Activated CD8-positive, alpha-beta T cell treated with anti-CD3 and anti-CD28 coated beads for 36 hours (primary cell): ENCODE measurements at regions not wholly inside any gene's neighbourhood (a gene's known extent, or its start where the extent isn't known, plus 50 kb on each side); places are given as distances from the start of the nearest gene placed in this dataset.

Source experiments
- ATAC-seq: fragments of 200-7000 bp; cut with Tn5 transposase; one replicate; pipeline ENCODE4 v1.10.0; 2021; ENCODE audit warnings: mild to moderate bottlenecking, moderate library complexity
- CTCF ChIA-PET: fragments of 350-600 bp; sonication (Branson Sonifier 250); formaldehyde crosslinking; loops from one replicate; lab custom pipeline; 2021; ENCODE audit warnings: antibody characterized with exemption; lab: Charles Lee
- POLR2A ChIA-PET: fragments of 350-600 bp; sonication (Branson Sonifier 250); formaldehyde crosslinking; loops from one replicate; lab custom pipeline; 2021; ENCODE audit warnings: antibody characterized with exemption; lab: Charles Lee
- DNase-seq: peaks from one replicate; pipeline ENCODE4 v3.0.0-alpha.2; 2020
- H3K27ac Mint-ChIP-seq: one replicate; pipeline ENCODE4 v1.8.0; 2021; ENCODE audit warnings: mild to moderate bottlenecking, mixed read lengths
- H3K27me3 Mint-ChIP-seq: one replicate; pipeline ENCODE4 v1.8.0; 2021; ENCODE audit warnings: mixed read lengths
- H3K36me3 Mint-ChIP-seq: one replicate; pipeline ENCODE4 v1.8.0; 2021; ENCODE audit warnings: low read depth, mixed read lengths
- H3K4me1 Mint-ChIP-seq: one replicate; pipeline ENCODE4 v1.8.0; 2021; ENCODE audit warnings: low read depth, mixed read lengths
- H3K4me3 Mint-ChIP-seq: one replicate; pipeline ENCODE4 v1.8.0; 2021; ENCODE audit warnings: mild to moderate bottlenecking, moderate library complexity, mixed read lengths
- H3K9me3 Mint-ChIP-seq: one replicate; pipeline ENCODE4 v1.8.0; 2021; ENCODE audit warnings: mixed read lengths
- intact Hi-C: fragments of 100-400 bp; cut with micrococcal nuclease; formaldehyde crosslinking; loops from one replicate; pipeline ENCODE4 v1.10.0; 2022
- TF ChIP-seq, protein P1 (sequence below): fragments of 200-600 bp; IDR thresholded peaks from one replicate; pipeline ENCODE4 v1.8.0; 2022; ENCODE audit warnings: antibody characterized with exemption, mild to moderate bottlenecking

DNA sequence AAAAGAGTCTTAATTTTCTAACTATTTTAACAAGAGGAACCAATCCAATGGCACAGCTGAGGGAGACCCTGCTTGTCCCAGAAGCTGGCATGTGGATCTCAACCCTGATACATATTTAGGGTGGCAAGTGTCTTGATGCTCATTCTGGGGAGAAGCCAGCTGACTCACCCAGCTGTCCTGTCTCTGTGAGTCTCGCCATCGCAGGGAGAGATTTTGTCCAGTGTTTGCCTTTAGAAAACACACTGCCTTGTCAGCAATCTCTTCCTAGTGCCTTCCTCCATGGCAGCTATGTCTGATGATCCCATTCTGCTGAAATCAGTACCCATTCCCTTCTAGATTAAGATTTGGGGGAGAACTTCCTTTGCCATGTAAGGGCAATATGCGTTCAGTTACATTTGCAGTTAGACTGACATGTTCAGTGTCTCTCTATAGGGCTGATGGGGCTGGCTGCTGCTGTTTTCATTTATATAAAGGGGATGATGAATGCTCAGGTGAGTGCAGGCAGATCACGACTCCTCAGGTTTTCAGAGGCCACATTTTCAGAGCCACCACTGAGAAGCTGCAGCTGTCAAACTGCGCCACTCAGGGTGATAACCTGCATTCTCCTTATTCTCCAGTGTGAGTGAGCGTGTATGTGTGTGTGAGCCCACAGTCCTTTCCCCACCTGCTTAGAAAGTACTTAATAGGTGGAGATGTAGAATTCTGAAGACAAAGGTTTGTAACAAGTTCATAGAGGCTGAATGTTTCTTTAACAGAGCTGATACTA is 217.0 kb downstream of the GAS1 start:
- DNase-seq (no peak), ATAC-seq (no peak)
- no peak overlapping the region for H3K27ac Mint-ChIP-seq
- POLR2A ChIA-PET = no interaction called here
- intact Hi-C loops = no loop called here
- H3K27me3 Mint-ChIP-seq = no peaks in the 10 kb centered on the region
- TF ChIP-seq, protein P1, sequence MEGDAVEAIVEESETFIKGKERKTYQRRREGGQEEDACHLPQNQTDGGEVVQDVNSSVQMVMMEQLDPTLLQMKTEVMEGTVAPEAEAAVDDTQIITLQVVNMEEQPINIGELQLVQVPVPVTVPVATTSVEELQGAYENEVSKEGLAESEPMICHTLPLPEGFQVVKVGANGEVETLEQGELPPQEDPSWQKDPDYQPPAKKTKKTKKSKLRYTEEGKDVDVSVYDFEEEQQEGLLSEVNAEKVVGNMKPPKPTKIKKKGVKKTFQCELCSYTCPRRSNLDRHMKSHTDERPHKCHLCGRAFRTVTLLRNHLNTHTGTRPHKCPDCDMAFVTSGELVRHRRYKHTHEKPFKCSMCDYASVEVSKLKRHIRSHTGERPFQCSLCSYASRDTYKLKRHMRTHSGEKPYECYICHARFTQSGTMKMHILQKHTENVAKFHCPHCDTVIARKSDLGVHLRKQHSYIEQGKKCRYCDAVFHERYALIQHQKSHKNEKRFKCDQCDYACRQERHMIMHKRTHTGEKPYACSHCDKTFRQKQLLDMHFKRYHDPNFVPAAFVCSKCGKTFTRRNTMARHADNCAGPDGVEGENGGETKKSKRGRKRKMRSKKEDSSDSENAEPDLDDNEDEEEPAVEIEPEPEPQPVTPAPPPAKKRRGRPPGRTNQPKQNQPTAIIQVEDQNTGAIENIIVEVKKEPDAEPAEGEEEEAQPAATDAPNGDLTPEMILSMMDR = no peak
- no peak overlapping the region for H3K4me3 Mint-ChIP-seq
- CTCF ChIA-PET = no interaction called here
- no peaks in the 10 kb centered on the region for H3K9me3 Mint-ChIP-seq
- H3K36me3 Mint-ChIP-seq = no peaks in the 10 kb centered on the region
- H3K4me1 Mint-ChIP-seq = no peaks in the 10 kb centered on the region

DNA sequence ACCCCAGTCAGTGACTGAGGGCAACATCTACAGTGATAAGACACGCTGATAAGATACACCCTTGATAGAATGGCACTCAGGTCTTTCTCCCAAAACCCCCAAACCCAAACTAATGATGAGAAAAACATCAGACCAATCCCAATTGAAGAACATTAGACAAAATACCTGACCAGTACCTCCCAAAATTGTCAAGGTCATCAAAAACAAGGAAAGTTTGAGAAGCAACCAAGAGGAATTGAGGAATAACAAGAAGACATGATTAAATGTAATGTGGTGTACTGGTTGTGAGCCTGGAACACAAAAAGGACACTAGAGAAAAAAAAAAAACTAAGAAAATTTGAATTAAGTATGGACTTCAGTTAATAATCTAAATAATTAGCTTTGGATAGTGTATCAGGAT is 222.8 kb downstream of the GAS1 start:
- no peak for DNase-seq
- H3K4me1 Mint-ChIP-seq = peaks cover 2% of the 10 kb centered on the region
- no peak for ATAC-seq
- no peaks in the 10 kb centered on the region for H3K27me3 Mint-ChIP-seq
- H3K27ac Mint-ChIP-seq = no peak overlapping the region
- intact Hi-C loops = no loop called here
- TF ChIP-seq, protein P1 = no peak
- H3K36me3 Mint-ChIP-seq = no peaks in the 10 kb centered on the region
- H3K4me3 Mint-ChIP-seq = no peak overlapping the region
- no peaks in the 10 kb centered on the region for H3K9me3 Mint-ChIP-seq
- CTCF ChIA-PET = no interaction called here
- POLR2A ChIA-PET = no interaction called here

DNA sequence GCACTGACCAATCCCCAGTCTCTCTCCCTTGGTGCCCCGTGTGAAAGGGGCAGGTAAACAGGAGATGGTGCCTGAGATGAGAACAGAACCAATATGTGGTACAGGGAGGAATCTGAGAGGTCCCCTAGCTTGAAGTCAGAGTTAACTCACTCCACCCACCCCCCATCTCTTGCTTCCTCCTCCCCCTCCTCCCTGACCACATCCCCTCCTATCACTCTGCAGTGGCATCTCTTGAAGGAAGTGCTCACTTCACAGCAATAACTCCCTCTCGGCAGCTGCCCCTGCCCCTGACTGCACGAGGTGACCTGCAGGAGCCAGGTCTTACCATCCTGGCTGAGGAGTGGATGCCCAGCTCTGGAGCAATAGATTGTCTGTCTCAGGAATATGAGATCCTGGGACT is 224.0 kb downstream of the GAS1 start:
- no peak overlapping the region for H3K27ac Mint-ChIP-seq
- peak; percentile 2 for DNase-seq
- POLR2A ChIA-PET = no interaction called here
- no peak for ATAC-seq
- CTCF ChIA-PET = no interaction called here
- intact Hi-C loops = no loop called here
- peaks cover 2% of the 10 kb centered on the region for H3K4me1 Mint-ChIP-seq
- H3K9me3 Mint-ChIP-seq = no peaks in the 10 kb centered on the region
- TF ChIP-seq, protein P1 = no peak
- H3K4me3 Mint-ChIP-seq = no peak overlapping the region
- H3K27me3 Mint-ChIP-seq = no peaks in the 10 kb centered on the region
- no peaks in the 10 kb centered on the region for H3K36me3 Mint-ChIP-seq

DNA sequence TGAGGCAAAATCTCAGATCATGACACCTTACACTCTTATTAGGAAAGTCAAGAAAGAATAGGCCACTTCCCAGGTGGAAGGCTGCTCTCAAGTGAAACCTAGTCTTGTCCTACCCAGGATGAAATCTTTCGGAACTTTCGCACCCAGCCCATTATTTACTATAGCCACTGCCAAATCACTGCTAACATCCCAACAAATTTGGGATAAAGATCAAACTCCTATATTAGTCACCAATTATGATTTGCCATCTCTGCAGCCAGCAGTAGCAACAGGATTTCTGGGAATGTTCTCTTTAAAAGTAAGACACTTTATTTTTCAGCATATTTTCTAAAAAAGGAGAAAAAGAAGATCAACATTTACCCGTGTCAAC is 224.6 kb downstream of the GAS1 start:
- ATAC-seq = no peak
- TF ChIP-seq, protein P1 = no peak
- no peaks in the 10 kb centered on the region for H3K9me3 Mint-ChIP-seq
- intact Hi-C loops = no loop called here
- no peak overlapping the region for H3K27ac Mint-ChIP-seq
- DNase-seq = no peak
- peaks cover 2% of the 10 kb centered on the region for H3K4me1 Mint-ChIP-seq
- no peaks in the 10 kb centered on the region for H3K36me3 Mint-ChIP-seq
- ChIA-PET CTCF (no interaction called here), POLR2A (no interaction called here)
- no peak overlapping the region for H3K4me3 Mint-ChIP-seq
- H3K27me3 Mint-ChIP-seq = peaks cover 2% of the 10 kb centered on the region

DNA sequence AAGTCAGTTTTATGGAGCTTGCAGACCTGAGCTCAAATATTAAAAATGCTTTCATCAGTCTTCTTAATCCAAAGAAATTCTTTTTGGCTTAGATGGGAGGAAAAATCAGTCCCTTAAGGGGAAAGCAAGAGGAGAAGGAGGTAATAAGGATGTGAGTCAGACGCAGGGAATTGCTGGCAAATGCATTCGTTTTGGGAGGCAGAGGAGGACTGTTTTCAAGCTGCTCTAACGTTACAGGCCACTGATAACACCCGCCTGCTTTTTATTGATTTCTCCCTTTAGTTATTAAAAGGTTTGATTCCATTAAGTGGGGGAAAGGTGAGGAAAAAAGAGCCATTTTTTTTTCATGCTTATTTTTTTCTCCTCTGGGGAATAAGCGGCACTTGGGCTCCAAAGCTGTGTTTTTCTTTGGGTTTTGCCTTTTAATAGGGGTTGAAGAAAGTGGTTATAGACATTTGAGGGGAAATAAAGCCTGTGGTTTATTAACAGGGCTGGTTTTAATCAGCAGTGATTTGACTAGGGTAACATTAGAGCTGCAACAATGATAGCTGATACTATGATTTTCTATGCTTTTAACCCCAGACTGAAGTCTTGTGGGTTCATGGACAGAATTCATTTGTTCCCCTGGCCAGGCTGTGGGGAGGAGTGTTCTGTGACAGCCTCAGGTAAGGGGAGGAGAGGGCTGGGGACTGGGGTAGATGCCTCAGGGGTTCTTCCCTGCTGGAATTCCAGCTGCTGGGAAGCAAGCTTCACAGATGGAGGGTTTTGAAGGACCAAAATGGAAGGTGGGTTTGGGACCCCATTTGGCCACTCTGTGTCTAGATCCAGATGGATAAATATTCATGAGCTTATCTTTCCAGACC is 225.2 kb downstream of the GAS1 start:
- intact Hi-C loops = no loop called here
- ATAC-seq = no peak
- no peak for DNase-seq
- Mint-ChIP-seq H3K36me3 (no peaks in the 10 kb centered on the region), H3K27ac (no peak overlapping the region), H3K4me1 (peaks cover 2% of the 10 kb centered on the region), H3K4me3 (no peak overlapping the region), H3K27me3 (peaks cover 5% of the 10 kb centered on the region), H3K9me3 (no peaks in the 10 kb centered on the region)
- TF ChIP-seq, protein P1 = no peak
- ChIA-PET POLR2A (no interaction called here), CTCF (no interaction called here)
